ENCODE measurements at regions not wholly inside any gene's neighbourhood (a gene's known extent, or its start where the extent isn't known, plus 50 kb on each side); places are given as distances from the start of the nearest gene placed in this dataset.

DNA sequence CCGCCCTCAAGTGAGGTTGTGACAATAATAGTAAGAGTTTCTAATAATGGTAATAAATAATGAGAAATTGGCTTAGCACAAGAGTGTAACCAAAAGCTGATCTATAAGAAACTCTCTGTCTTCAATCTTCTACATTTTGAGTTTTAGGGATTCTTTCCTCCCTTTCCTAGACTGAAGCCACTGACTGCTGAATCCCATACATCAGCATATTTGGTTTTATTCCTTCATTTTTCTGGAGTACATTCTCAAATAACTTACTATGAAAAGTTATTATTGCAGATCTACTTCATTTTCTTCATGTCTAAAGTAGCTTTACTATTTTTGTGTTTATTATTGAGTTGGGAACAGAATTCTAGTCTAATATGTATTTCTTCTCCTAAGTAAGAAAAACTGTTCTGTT is 49.9 kb upstream of the ADAD1 start:
- peaks cover 54 to 59% of the 10 kb centered on the region in 2 donors for H3K36me3 Mint-ChIP-seq
- Histone ChIP-seq H4K20me1 (ENCODE audit: insufficient read depth, low read length) (no peaks in the 10 kb centered on the region), H2AFZ (ENCODE audit: insufficient read depth, low read depth, low read length, poor library complexity, severe bottlenecking) (no peak overlapping the region), H3K79me2 (ENCODE audit: insufficient read depth, low read length) (no peaks in the 10 kb centered on the region), H3K9ac (ENCODE audit: insufficient read depth, low read length, poor library complexity, severe bottlenecking) (no peak overlapping the region), H3K4me3 (replicated peaks in 1 of 3; ENCODE audit: low read depth in 2 of 3, low read length in 3 of 3) (no peak overlapping the region), H3K4me1 (ENCODE audit: control insufficient read depth in 1 of 2, insufficient read depth in 2 of 2, low read length in 2 of 2) (no peaks in the 10 kb centered on the region), H3K4me2 (replicated peaks; ENCODE audit: extremely low read depth, low read length, poor library complexity, severe bottlenecking) (no peak overlapping the region), H3K27me3 (ENCODE audit: control insufficient read depth in 2 of 2, insufficient read depth in 2 of 2, low read length in 2 of 2) (no peaks in the 10 kb centered on the region), H3K27ac (ENCODE audit: low read depth in 1 of 2, low read length in 2 of 2) (no peak overlapping the region), H3K36me3 (replicated peaks in 1 of 2; ENCODE audit: control insufficient read depth in 1 of 2, insufficient read depth in 2 of 2, low read length in 2 of 2) (peaks cover 67 to 80% of the 10 kb centered on the region in 2 donors), H3K9me3 (replicated peaks in 1 of 2; ENCODE audit: control insufficient read depth in 1 of 2, insufficient read depth in 1 of 2, low read length in 2 of 2) (no peaks in the 10 kb centered on the region)
- no peak overlapping the region for H3K4me3 Mint-ChIP-seq
- no peaks in the 10 kb centered on the region for H3K9me3 Mint-ChIP-seq
- H3K27ac Mint-ChIP-seq, result no peak overlapping the region
- TF ChIP-seq CTCF (IDR thresholded peaks at IDR 0.05), result no peak
- H3K4me1 Mint-ChIP-seq, result no peaks in the 10 kb centered on the region
- WGBS (ENCODE audit: insufficient coverage), result no CpG with 5 or more reads among the region's 1 CpG
- intact Hi-C loops (cut with micrococcal nuclease), result no loop called here
- DNase-seq, result no peak
- H3K27me3 Mint-ChIP-seq (ENCODE audit: low read depth in 3 of 3), result no peaks in the 10 kb centered on the region

All from CD14-positive monocyte (primary cell).